ENCODE measurements at regions not wholly inside any gene's neighbourhood (a gene's known extent, or its start where the extent isn't known, plus 50 kb on each side); places are given as distances from the start of the nearest gene placed in this dataset.

DNA sequence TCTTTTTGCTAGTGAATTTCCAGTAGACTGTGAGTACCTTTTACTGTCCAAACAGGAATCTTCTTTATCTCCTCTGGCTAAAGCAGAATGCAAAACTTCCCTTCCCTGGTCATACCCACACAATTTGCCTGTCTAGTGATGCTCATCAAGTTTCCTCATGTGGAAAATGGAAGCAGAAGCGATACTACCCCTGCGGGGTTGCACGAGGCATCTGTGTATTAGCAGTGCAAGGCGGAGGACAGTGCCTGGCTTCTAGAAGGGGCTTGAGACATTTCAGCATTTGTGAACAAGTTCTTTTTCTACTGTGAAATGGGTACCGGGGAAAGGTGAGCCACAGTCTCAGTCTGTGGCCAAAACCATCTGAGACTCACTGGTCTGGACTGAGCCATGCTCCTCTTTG is 340.9 kb downstream of the AACS start:
- TF ChIP-seq CEBPB (IDR thresholded peaks at IDR 0.05) (no peak), EGR1 (IDR thresholded peaks at IDR 0.05) (no peak), YY1 (IDR thresholded peaks at IDR 0.05; ENCODE audit: low read depth) (no peak), TEAD4 (IDR thresholded peaks at IDR 0.05) (no peak), FOXM1 (IDR thresholded peaks at IDR 0.05; ENCODE audit: borderline replicate concordance, low read depth) (no peak), RAD21 (IDR thresholded peaks at IDR 0.05; ENCODE audit: low read depth) (no peak), ZBTB7A (IDR thresholded peaks at IDR 0.05; ENCODE audit: low read depth) (no peak), CREB1 (IDR thresholded peaks at IDR 0.05; ENCODE audit: low read depth) (no peak), EP300 (IDR thresholded peaks at IDR 0.05; ENCODE audit: borderline replicate concordance) (no peak), NFIC (IDR thresholded peaks at IDR 0.05) (no peak), TAF1 (IDR thresholded peaks at IDR 0.05; ENCODE audit: low read depth) (no peak), REST (IDR thresholded peaks at IDR 0.05; ENCODE audit: low read depth) (no peak), TCF12 (IDR thresholded peaks at IDR 0.05; ENCODE audit: low read depth) (no peak)
- TF ChIP-seq, protein P1, sequence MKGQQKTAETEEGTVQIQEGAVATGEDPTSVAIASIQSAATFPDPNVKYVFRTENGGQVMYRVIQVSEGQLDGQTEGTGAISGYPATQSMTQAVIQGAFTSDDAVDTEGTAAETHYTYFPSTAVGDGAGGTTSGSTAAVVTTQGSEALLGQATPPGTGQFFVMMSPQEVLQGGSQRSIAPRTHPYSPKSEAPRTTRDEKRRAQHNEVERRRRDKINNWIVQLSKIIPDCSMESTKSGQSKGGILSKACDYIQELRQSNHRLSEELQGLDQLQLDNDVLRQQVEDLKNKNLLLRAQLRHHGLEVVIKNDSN (IDR thresholded peaks at IDR 0.05), result no peak
- TF ChIP-seq, protein P2, sequence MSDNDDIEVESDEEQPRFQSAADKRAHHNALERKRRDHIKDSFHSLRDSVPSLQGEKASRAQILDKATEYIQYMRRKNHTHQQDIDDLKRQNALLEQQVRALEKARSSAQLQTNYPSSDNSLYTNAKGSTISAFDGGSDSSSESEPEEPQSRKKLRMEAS (IDR thresholded peaks at IDR 0.05), result no peak

GRCh38 chr12:125408718-125409117 is 343.5 kb downstream of the AACS start:
- TF ChIP-seq, protein P2 (IDR thresholded peaks at IDR 0.05), result no peak
- TF ChIP-seq TAF1 (IDR thresholded peaks at IDR 0.05; ENCODE audit: low read depth) (no peak), CEBPB (IDR thresholded peaks at IDR 0.05) (no peak), TEAD4 (IDR thresholded peaks at IDR 0.05) (no peak), ZBTB7A (IDR thresholded peaks at IDR 0.05; ENCODE audit: low read depth) (no peak), EP300 (IDR thresholded peaks at IDR 0.05; ENCODE audit: borderline replicate concordance) (no peak), REST (IDR thresholded peaks at IDR 0.05; ENCODE audit: low read depth) (no peak), YY1 (IDR thresholded peaks at IDR 0.05; ENCODE audit: low read depth) (no peak), NFIC (IDR thresholded peaks at IDR 0.05) (no peak), EGR1 (IDR thresholded peaks at IDR 0.05) (no peak), TCF12 (IDR thresholded peaks at IDR 0.05; ENCODE audit: low read depth) (no peak)

- TF ChIP-seq, protein P2 (IDR thresholded peaks at IDR 0.05), result no peak
- no peak for TF ChIP-seq RAD21 (IDR thresholded peaks at IDR 0.05; ENCODE audit: low read depth)
- TF ChIP-seq, protein P1 (IDR thresholded peaks at IDR 0.05), result no peak
- TF ChIP-seq TEAD4 (IDR thresholded peaks at IDR 0.05), result no peak
- no peak for TF ChIP-seq TCF12 (IDR thresholded peaks at IDR 0.05; ENCODE audit: low read depth)
- TF ChIP-seq REST (IDR thresholded peaks at IDR 0.05; ENCODE audit: low read depth), result no peak
- no peak for TF ChIP-seq EGR1 (IDR thresholded peaks at IDR 0.05)
- TF ChIP-seq EP300 (IDR thresholded peaks at IDR 0.05; ENCODE audit: borderline replicate concordance), result no peak
- TF ChIP-seq ZBTB7A (IDR thresholded peaks at IDR 0.05; ENCODE audit: low read depth), result no peak
- no peak for TF ChIP-seq NFIC (IDR thresholded peaks at IDR 0.05)
Measured at GRCh38 chr12:125412506-125412905, 347.3 kb downstream of the AACS start.

- TF ChIP-seq NFIC (IDR thresholded peaks at IDR 0.05), result no peak
- TF ChIP-seq, protein P2 (IDR thresholded peaks at IDR 0.05), result no peak
- no peak for TF ChIP-seq EP300 (IDR thresholded peaks at IDR 0.05; ENCODE audit: borderline replicate concordance)
- TF ChIP-seq CEBPB (IDR thresholded peaks at IDR 0.05), result no peak
- no peak for TF ChIP-seq EGR1 (IDR thresholded peaks at IDR 0.05)
- no peak for TF ChIP-seq REST (IDR thresholded peaks at IDR 0.05; ENCODE audit: low read depth)
- no peak for TF ChIP-seq YY1 (IDR thresholded peaks at IDR 0.05; ENCODE audit: low read depth)
- no peak for TF ChIP-seq FOXM1 (IDR thresholded peaks at IDR 0.05; ENCODE audit: borderline replicate concordance, low read depth)
- TF ChIP-seq TCF12 (IDR thresholded peaks at IDR 0.05; ENCODE audit: low read depth), result no peak
- TF ChIP-seq TEAD4 (IDR thresholded peaks at IDR 0.05), result no peak
- no peak for TF ChIP-seq TAF1 (IDR thresholded peaks at IDR 0.05; ENCODE audit: low read depth)
- no peak for TF ChIP-seq CREB1 (IDR thresholded peaks at IDR 0.05; ENCODE audit: low read depth)
- TF ChIP-seq, protein P1 (IDR thresholded peaks at IDR 0.05), result no peak
- TF ChIP-seq ZBTB7A (IDR thresholded peaks at IDR 0.05; ENCODE audit: low read depth), result no peak
- no peak for TF ChIP-seq RAD21 (IDR thresholded peaks at IDR 0.05; ENCODE audit: low read depth)
Measured at GRCh38 chr12:125417446-125417845, 352.2 kb downstream of the AACS start.
